ENCODE measurements at regions not wholly inside any gene's neighbourhood (a gene's known extent, or its start where the extent isn't known, plus 50 kb on each side); places are given as distances from the start of the nearest gene placed in this dataset.

- H3K4me3 ChIP-seq: no peak overlapping the region
- H3K36me3 ChIP-seq (replicated peaks; ENCODE audit: insufficient read depth, low read depth): no peaks in the 10 kb centered on the region
- no peaks in the 10 kb centered on the region for H3K27me3 ChIP-seq
- TF ChIP-seq EZH2 (IDR thresholded peaks at IDR 0.05; ENCODE audit: borderline replicate concordance) (no peak), EZH2phosphoT487 (IDR thresholded peaks at IDR 0.05; ENCODE audit: low read depth, severe bottlenecking, unreplicated experiment) (no peak), CTCF (IDR thresholded peaks at IDR 0.05; ENCODE audit: poor library complexity) (no peak)
- no peak overlapping the region for H3K4me2 ChIP-seq
- no peaks in the 10 kb centered on the region for H4K20me1 ChIP-seq (ENCODE audit: insufficient read depth, poor library complexity, severe bottlenecking)
- no peak overlapping the region for H3K27ac ChIP-seq
- H3K9me2 ChIP-seq (replicated peaks; ENCODE audit: insufficient read depth): no peaks in the 10 kb centered on the region
- no peak for DNase-seq (ENCODE audit: low spot score)
- no peaks in the 10 kb centered on the region for H3K4me1 ChIP-seq (ENCODE audit: insufficient read depth)
- no peak overlapping the region for H2AFZ ChIP-seq
- no peaks in the 10 kb centered on the region for H3K79me2 ChIP-seq
- WGBS (ENCODE audit: low lambda C conversion rate, missing lambda C conversion rate): 86% methylated on average over 6 of the region's 6 CpGs
- H3K9me3 ChIP-seq (ENCODE audit: low read depth): no peaks in the 10 kb centered on the region
These were observed 976.4 kb downstream of the VRK1 start for GRCh38 chr14:97773598-97773997.

GRCh38 chr14:97776890-97777558 is 979.8 kb downstream of the VRK1 start:
- no peaks in the 10 kb centered on the region for H3K4me1 ChIP-seq (ENCODE audit: insufficient read depth)
- WGBS (ENCODE audit: low lambda C conversion rate, missing lambda C conversion rate): 50% methylated on average over 5 of the region's 5 CpGs
- no peak overlapping the region for H3K27ac ChIP-seq
- TF ChIP-seq CTCF (IDR thresholded peaks at IDR 0.05; ENCODE audit: poor library complexity) (no peak), EZH2 (IDR thresholded peaks at IDR 0.05; ENCODE audit: borderline replicate concordance) (no peak), EZH2phosphoT487 (IDR thresholded peaks at IDR 0.05; ENCODE audit: low read depth, severe bottlenecking, unreplicated experiment) (no peak)
- H3K79me2 ChIP-seq: no peaks in the 10 kb centered on the region
- no peak overlapping the region for H3K4me3 ChIP-seq
- no peaks in the 10 kb centered on the region for H3K9me2 ChIP-seq (replicated peaks; ENCODE audit: insufficient read depth)
- H3K4me2 ChIP-seq: no peak overlapping the region
- no peaks in the 10 kb centered on the region for H3K27me3 ChIP-seq
- H3K9me3 ChIP-seq (ENCODE audit: low read depth): no peaks in the 10 kb centered on the region
- H2AFZ ChIP-seq: no peak overlapping the region
- no peaks in the 10 kb centered on the region for H3K36me3 ChIP-seq (replicated peaks; ENCODE audit: insufficient read depth, low read depth)
- DNase-seq (ENCODE audit: low spot score): no peak
- H4K20me1 ChIP-seq (ENCODE audit: insufficient read depth, poor library complexity, severe bottlenecking): no peaks in the 10 kb centered on the region

- no peak overlapping the region for H3K4me2 ChIP-seq
- no peaks in the 10 kb centered on the region for H3K9me3 ChIP-seq (ENCODE audit: low read depth)
- no peaks in the 10 kb centered on the region for H3K27me3 ChIP-seq
- no peaks in the 10 kb centered on the region for H3K4me1 ChIP-seq (ENCODE audit: insufficient read depth)
- H3K79me2 ChIP-seq: no peaks in the 10 kb centered on the region
- H4K20me1 ChIP-seq (ENCODE audit: insufficient read depth, poor library complexity, severe bottlenecking): no peaks in the 10 kb centered on the region
- H3K36me3 ChIP-seq (replicated peaks; ENCODE audit: insufficient read depth, low read depth): no peaks in the 10 kb centered on the region
- no peak for TF ChIP-seq CTCF (IDR thresholded peaks at IDR 0.05; ENCODE audit: poor library complexity)
- no peak for TF ChIP-seq EZH2 (IDR thresholded peaks at IDR 0.05; ENCODE audit: borderline replicate concordance)
- TF ChIP-seq EZH2phosphoT487 (IDR thresholded peaks at IDR 0.05; ENCODE audit: low read depth, severe bottlenecking, unreplicated experiment): no peak
- H3K4me3 ChIP-seq: no peak overlapping the region
- no peak for DNase-seq (ENCODE audit: low spot score)
- no peak overlapping the region for H3K27ac ChIP-seq
- WGBS (ENCODE audit: low lambda C conversion rate, missing lambda C conversion rate): 84% methylated on average over 9 of the region's 9 CpGs
- H2AFZ ChIP-seq: no peak overlapping the region
- H3K9me2 ChIP-seq (replicated peaks; ENCODE audit: insufficient read depth): no peaks in the 10 kb centered on the region
These were observed 980.6 kb downstream of the VRK1 start for GRCh38 chr14:97777622-97778355.
